ENCODE measurements at regions not wholly inside any gene's neighbourhood (a gene's known extent, or its start where the extent isn't known, plus 50 kb on each side); places are given as distances from the start of the nearest gene placed in this dataset.

DNA sequence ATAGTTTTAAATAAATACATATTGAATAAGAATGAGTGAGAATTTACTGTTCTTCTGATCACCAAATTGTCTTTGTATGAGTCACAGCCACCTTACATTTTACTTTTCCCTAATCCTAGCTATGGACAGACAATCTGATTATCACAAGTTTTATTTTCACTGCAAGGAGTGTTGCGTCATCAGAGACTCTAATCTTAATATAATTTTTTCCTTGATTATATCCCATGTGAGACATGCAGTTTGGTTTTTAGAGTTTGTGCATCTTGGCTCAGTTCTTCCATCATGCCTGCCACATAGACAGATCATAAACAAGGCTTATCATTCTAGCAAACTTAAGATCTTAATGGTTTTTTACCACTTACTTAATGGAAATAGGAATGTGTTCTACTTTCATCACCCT is 478.5 kb upstream of the CDH18 start:
- TF ChIP-seq, protein P1, sequence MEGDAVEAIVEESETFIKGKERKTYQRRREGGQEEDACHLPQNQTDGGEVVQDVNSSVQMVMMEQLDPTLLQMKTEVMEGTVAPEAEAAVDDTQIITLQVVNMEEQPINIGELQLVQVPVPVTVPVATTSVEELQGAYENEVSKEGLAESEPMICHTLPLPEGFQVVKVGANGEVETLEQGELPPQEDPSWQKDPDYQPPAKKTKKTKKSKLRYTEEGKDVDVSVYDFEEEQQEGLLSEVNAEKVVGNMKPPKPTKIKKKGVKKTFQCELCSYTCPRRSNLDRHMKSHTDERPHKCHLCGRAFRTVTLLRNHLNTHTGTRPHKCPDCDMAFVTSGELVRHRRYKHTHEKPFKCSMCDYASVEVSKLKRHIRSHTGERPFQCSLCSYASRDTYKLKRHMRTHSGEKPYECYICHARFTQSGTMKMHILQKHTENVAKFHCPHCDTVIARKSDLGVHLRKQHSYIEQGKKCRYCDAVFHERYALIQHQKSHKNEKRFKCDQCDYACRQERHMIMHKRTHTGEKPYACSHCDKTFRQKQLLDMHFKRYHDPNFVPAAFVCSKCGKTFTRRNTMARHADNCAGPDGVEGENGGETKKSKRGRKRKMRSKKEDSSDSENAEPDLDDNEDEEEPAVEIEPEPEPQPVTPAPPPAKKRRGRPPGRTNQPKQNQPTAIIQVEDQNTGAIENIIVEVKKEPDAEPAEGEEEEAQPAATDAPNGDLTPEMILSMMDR (IDR thresholded peaks at IDR 0.05; ENCODE audit: insufficient read depth, low read length) = no peak
- TF ChIP-seq, protein P2, sequence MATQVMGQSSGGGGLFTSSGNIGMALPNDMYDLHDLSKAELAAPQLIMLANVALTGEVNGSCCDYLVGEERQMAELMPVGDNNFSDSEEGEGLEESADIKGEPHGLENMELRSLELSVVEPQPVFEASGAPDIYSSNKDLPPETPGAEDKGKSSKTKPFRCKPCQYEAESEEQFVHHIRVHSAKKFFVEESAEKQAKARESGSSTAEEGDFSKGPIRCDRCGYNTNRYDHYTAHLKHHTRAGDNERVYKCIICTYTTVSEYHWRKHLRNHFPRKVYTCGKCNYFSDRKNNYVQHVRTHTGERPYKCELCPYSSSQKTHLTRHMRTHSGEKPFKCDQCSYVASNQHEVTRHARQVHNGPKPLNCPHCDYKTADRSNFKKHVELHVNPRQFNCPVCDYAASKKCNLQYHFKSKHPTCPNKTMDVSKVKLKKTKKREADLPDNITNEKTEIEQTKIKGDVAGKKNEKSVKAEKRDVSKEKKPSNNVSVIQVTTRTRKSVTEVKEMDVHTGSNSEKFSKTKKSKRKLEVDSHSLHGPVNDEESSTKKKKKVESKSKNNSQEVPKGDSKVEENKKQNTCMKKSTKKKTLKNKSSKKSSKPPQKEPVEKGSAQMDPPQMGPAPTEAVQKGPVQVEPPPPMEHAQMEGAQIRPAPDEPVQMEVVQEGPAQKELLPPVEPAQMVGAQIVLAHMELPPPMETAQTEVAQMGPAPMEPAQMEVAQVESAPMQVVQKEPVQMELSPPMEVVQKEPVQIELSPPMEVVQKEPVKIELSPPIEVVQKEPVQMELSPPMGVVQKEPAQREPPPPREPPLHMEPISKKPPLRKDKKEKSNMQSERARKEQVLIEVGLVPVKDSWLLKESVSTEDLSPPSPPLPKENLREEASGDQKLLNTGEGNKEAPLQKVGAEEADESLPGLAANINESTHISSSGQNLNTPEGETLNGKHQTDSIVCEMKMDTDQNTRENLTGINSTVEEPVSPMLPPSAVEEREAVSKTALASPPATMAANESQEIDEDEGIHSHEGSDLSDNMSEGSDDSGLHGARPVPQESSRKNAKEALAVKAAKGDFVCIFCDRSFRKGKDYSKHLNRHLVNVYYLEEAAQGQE (IDR thresholded peaks at IDR 0.05; ENCODE audit: insufficient replicate concordance, low read depth) = no peak
- TF ChIP-seq POLR2AphosphoS5 (IDR thresholded peaks at IDR 0.05; ENCODE audit: low read depth) (no peak), GABPA (IDR thresholded peaks at IDR 0.05; ENCODE audit: low read depth) (no peak)
